Kidney tubule cell (primary cell): ENCODE measurements at regions not wholly inside any gene's neighbourhood (a gene's known extent, or its start where the extent isn't known, plus 50 kb on each side); places are given as distances from the start of the nearest gene placed in this dataset.

Experiments used
- DNase-seq: peaks from one replicate; pipeline ENCODE4 v3.0.0-alpha.2; 2018; ENCODE audit warnings: low spot score

DNA sequence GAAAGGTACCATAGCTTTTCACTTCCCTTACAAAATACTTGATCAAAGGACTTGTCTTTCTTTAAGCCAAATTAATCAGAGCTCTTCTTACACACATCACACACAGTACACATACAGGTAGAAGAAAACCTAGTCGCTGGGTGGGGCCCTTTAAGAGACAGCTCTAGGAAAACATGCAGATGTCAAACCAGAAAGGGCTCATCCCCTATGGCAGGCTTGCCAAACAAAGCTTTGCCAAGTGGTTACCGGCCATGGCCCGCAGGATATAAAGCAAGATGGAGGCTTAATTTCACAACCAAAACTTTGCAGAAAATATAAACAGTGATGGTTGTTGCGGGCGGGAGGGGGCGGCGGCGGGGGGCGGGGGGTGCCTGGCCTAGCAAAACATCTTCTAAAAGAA lies 2156.0 kb upstream of the PIK3C3 start:
- DNase-seq: peak; percentile 30

DNA sequence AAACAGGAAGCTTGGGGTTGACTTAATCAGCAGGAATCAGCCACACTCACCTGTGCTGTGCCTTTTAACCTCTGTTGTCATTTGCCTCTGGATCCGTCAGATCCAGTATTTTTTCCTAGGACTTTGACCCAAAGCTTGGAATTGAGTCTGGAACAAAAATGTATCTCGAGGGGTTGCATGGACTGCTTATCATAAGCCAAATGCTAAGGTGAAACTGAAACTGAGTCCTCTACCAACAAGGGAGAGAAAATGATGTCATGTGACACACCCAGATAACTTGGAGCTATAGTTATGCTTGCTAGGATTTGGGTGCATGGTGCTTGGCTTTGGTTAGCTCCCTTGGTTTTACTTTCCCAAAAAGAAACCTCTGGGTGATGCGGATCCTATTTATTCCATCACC lies 2158.6 kb upstream of the PIK3C3 start:
- DNase-seq: peak; percentile 29

DNA sequence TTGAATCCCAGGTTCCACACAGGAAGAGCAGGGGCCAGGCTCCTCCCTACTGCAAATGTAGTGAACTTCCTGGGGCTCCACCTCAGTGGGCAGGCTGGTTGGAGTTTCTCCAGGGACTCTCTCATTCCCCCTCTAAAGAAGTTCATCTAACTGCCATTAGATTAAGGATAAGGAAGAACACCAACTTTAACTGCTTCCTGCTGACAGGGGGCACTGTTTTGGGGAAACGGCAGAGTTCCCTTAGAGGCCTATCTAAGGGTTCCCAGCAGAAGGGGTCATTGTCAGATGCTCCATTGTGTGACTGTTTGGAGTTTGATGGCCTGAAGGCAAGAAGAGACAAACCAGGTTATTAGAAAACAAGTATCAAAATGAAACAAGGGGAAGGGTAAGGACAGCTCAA lies 2159.7 kb upstream of the PIK3C3 start:
- no peak for DNase-seq

DNA sequence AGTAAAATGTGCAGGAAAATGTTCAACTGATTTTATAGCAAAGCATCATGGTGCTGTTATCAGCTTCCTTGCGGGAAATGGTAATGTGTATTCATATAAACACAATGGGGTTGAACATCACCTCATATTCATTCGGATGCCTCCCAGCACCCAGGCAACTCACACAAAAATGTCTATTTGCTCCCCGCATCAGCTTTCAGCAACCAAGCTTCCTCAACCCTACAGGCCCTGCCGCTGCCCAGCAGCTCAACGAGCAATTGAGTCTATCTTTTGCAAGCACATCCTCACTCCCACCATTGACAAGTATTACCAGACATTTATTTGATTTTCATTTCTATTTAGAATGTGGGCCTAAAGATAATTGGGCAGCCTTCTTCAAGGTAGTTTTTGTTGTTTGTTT lies 2161.4 kb upstream of the PIK3C3 start:
- DNase-seq: no peak

DNA sequence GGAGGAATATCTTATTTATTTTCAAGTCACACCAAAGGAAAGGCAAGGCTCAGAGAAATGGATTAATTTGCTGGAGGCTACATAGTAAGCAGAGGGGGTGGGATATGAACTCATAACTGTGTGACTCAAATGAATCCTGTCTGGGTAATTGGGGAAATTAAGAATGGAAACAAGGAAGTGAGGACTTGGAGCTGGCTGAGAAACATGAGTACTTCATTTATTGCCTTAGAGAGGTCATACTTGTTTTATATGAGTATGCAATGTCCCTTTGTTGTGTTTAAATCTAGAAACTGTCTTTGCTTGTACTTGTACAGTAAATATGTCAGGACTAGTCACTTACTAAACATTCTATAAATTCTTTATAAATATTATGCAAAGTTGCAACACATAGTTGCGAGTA lies 2166.7 kb upstream of the PIK3C3 start:
- peak; percentile 21 for DNase-seq

DNA sequence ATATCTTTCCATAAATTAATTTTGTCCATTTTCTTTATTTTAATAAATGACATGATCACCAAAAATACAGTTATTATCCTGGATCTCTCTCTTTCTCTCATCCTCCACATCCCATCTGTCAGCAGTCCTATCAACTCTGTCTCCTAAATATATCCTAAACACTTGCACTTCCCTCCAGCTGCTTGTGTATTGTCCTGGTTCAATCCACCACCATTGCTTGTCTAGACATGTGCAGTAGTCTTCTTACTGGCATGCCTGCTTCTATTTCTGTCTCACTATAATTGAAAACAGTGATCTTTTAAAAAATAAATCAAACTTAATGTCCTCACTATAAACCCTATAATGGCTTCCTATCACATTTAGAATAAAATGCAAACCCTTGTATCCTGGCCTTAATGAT lies 2168.6 kb upstream of the PIK3C3 start:
- DNase-seq: no peak

DNA sequence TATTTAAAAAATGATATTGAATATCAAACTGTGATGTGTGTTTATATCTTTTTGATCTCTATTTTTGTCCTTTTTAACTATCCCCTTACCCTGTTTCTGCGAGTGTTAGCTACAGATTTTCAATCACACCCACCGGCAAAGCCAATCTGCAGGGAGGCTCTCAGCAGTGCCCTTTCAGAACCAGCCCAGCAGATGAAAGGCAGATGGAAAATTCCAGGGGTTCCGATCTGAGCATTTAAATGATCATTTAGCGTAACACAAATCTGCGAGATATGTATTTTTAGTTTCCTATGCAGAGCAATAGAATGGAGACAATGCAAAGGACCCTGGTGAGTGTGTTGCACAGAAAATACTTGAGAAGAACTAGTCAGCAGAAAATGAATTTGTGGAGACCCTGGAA lies 2170.5 kb upstream of the PIK3C3 start:
- DNase-seq: no peak

DNA sequence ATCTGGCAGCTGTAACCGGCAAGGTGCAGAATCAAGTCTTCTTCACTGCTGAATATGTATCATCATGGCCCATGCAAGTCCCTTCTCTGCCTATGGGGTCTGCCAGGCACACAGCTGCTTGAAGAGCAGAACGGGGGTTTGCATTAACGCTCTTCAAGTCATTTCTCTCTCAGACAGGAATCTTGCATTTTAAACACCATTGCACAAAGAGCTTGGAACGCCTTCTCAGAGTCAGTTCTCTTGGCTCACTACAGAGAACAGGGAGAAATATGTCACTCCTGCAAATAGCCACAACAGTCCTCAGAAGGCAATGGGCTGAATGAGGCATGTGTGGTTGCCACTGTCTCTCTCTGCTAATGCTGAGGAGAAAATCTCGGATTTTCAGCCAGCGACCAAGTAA lies 2173.5 kb upstream of the PIK3C3 start:
- DNase-seq: no peak

DNA sequence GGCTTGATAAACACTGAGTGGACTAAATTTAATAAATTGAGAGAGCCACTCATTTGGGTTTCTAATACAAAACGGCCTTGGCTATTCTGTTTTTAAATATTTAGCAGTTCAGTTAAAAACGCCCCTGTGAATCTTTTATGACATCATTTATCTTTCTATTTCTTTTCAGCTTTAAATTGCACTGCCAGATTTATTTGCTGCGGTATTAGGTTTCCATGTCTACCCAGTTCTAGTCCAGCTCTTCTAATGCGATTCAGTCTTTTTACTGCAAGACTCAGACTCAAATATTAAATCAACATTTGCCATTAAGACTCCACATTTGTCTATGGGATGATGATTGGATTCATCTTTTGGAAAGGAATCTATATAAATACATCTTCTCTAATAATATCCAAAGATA lies 2174.3 kb upstream of the PIK3C3 start:
- DNase-seq: no peak

DNA sequence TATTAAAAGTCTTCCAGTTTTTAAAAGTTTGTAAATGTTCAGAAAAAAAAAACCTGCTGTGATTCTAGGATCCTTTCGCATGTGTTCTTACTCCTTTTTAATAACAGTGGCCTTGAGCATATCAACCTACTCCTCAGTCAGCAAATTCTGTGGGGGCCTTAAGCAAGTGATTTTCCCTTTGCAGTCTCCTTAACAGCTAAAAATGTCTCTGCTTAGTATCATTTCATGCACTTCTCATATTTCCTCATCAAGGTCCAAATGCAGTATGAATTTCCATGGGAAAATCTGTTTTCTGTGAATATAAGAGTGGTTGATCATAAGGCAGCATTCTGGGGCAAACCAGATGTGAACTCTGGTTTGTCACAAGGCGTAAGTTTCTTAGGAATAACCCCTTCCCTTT lies 2175.1 kb upstream of the PIK3C3 start:
- DNase-seq: no peak

DNA sequence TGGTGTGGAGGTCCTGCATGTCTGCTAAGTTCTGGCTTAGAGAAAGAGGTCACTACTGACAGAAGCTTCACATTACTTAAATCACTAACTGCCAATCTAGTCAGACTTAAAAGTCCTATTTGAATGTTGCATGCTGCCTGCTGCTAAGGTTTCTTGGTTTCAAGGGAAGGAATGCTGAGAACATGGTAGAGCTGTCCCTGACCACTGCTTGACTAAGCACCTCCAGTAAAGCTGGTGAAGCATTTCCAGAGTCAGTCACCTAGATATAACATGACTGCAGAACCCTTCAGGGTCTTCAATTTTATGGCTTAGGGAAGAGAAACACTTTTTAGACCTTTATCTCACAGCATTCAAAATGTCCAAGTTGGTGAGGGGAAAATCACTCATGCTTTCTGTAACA lies 2178.3 kb upstream of the PIK3C3 start:
- peak; percentile 51 for DNase-seq

DNA sequence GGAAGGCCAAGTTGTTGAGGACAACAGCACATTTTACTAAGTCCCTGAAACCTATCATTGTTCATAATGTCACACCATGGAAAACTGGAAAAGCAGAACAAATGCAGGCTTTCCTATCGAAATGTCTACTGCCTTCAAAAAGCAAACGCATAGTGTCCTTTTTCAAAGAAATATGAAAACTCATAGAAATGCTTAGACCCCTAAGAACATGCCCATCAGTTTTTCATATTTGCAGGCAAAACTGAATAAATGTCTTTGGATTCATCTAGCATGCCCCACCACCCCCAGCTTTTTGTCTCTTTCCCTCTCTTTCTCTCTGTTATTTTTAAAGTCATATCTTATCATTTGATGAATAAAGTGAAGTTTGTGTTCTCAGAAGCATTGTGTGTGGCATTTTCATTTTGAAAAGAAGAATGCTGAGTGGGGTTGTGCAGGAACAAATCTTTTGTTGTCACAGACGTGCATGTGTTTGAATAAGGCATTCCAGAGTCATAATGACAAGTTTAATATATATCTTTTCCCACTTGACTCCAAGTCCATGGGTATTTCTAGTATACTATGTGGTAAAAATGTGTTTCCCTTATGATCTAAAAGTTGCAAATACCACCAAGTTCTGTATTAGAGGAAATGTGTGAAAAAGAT lies 2180.0 kb upstream of the PIK3C3 start:
- DNase-seq: no peak

DNA sequence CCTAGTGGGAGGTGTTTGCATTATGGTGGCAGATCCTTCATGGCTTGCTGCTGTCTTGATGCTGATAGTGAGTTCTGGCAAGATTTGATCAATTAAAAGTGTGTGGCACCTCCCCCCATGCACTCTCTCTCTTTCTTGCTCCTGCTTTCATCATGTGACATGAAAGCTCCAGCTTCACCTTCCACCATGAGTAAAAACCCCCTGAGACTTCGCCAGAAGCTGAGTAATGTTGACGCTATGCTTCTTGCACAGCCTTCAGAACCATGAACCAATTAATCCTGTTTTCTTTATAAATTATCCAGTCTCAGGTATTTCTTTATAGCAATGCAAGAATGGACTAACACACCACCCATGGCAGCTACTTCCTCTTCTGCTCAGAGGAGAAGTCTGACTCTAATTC lies 2181.4 kb upstream of the PIK3C3 start:
- peak; percentile 23 for DNase-seq

DNA sequence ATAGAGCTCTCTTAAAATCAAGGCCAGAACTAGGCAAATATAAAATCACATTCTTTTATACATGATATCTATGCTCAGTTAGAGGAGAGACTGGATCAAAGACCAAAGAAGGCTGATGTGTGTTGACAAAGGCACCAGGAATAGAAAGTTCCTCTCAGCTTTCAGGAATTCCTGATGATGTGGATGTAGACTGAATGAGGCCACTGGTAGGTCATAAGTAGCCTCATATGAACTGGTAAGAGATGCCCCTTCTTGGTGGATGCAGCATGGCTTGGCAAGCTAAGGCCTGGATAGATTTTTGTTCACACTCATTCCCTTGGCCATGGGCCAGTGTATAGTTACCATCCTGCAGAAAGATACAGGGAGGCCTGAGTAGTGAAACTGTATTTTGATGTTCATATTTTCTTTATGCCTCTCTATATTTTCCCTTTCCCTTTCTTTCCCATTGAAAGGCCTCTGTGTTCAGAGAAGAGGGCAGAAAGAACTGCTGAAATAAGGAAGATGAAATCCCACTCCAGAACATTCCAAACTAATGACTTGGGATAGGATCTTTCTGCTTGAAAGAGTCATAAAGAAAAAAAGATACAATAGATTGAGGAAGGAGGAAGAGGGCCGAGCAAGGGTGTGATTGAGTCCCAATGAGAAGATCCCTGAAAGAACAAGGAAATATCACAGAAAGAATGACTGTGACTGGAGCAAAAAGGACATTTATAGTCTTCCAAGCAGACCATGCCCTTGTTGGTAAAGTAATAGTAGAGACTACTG lies 2182.7 kb upstream of the PIK3C3 start:
- DNase-seq: peak; percentile 64

DNA sequence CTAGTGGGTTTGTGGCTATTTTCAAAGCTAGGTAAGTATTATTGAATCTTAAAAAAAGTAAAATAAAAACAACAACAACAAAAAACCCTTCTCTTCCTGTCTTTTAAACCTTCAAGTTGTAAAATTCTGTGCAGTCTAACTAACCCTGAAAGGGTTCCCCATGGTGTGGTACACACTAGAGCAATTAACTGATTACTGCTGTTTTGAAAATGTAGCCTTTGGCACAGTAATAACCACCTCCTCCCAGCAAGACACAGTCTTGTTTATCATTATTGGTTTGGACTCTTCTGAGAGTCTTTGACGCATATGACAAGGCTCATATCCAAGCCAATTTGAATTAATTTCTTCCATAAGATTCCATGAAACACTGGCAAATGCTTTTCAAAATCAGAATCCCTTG lies 2184.6 kb upstream of the PIK3C3 start:
- no peak for DNase-seq

DNA sequence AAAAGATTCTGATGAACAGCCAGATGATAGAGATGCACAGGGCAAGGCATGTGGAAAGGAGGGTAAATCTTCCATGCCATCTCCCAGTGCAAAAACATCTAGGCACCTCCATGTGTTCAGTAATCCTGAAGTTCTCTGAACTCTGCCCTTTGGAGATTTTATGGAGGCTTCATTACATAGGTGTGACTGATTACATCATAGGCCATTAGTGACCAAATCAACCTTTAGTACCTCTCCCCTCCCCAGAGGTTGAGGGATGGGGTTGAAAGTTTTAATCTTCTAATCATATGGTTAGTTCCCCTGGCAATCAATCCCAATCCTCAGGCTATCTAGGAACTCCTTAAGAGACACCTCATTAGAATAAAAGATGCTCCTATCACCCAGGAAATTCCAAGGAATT lies 2190.2 kb upstream of the PIK3C3 start:
- DNase-seq: no peak

DNA sequence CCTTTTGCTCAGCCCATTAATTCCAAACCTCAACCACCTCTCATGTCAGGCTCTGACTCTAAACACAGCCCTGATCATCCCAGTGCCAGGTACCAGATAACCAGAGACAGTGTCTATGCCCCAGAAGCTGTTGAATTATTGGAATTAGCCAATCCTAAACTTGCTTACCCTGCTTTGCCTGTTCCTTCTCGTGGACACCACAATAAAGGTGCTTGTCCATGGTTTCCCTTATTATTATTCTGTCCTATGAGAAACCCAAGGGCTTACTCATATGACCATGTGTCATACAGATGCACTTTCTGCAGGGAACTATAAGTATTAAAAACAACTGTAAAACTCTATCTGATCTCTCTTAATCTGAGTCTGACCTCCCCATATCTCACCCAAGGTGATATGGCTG lies 2193.8 kb upstream of the PIK3C3 start:
- DNase-seq: no peak

DNA sequence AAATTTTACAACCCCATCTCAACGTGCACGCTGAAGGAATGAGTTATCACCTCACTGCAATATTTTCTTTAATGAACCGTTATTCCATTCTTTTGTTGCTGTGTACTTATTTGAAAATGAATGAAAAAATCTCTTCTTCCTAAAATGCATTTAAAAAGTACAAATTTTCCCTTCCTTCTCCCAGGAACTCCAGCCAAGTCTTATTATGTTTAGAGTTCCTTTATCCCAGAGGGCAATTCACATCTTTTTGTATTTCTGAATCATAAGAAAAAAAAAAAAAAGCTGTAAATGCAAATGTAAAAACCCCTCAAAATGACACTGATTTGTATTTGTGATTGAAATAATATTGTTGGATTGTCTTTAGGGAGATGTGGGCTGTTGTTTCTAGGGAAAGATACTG lies 2194.3 kb upstream of the CELF4 start:
- DNase-seq: no peak

DNA sequence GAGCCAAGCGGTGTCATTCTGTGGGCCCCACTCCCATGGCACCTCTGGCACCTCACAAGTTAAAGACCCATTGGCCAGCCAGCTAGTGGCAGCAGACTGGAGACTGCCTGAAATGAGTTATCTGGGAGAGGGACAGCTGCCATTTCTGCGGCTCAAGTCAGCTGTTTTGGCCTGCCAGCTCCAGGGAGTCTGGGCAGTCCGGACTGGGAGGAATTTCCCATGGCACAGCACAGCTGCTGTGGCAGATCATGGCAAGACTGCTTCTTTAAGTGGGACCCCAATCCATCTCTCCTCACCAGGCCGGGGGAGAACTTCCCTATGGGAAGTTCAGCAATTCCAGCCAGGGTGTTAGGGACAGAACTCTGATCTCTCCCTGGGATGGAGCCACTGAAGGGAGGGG lies 2187.6 kb upstream of the CELF4 start:
- DNase-seq: no peak

DNA sequence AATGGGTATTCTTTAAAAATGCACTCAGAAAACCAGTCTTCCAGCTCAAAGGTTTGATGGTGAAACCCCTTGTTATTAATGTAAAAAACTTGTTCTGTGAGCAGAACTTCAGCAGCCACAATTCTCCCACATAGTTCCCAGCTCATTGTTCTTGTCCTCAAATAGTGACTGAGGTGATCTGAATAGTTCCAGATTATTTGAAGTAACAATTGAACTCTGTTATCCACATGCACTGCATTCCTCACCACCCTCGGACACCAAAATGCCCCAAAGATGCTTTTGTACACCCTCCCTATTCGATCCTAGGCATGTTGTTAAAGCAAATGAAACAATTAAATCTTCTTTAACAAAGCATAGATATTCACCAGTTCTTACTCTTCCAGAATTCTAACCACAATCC lies 2186.8 kb upstream of the CELF4 start:
- no peak for DNase-seq

DNA sequence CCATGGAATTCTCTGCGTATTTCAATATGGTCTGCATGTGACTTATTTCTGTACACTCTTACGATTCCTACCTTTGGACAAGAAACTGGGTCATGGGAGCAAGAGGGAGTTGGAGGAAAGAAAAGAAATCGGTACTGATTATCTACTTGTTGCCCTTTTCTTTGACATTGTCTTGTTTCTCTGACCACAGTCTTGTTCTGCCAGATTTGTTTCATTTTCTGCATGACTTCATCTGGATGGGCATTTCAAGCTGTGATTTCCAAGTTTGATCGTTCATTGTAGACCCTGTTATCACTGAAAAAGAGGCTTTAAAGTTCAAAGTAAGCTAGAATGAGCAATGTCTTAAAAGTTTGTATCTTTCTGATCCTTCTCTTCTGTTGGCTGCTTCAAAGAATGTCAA lies 2186.3 kb upstream of the CELF4 start:
- peak; percentile 9 for DNase-seq

DNA sequence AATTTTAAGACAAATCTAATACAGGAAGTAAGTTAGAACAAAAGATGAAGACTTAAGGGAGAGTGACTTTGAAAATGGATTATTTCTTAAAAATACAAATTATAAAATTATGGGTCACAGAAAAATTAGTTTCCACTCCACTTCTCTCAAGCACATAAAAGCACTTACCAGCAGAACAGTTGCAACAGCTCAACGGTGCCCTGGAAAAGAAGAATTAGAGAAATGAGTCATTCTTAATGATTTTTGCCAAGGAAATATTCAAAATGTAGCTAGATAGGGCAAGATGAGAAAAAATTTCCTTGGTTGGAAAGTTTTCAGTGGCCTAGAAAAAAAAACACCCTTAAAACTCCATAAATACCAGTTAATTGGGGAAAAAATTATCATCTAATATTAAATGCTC lies 2185.6 kb upstream of the CELF4 start:
- DNase-seq: no peak

DNA sequence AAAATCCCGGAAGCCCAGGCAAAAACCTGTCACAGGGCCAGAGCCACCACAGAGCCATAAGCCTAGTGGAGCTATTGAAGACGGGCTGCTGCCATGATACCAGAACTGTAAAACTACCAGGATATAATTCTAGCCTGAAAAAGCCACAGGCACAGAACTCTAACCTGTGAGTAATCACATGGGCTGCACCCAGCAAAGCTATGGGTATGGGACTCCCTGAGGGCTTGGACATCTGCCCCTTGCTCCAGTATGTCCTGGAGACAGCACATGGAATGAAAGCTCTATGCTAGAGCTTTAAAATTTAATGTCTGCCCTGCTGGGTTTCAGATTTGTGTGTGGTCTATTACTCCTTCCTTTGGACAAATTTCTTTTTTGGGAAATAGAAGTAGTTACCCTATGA lies 2183.6 kb upstream of the CELF4 start:
- no peak for DNase-seq

DNA sequence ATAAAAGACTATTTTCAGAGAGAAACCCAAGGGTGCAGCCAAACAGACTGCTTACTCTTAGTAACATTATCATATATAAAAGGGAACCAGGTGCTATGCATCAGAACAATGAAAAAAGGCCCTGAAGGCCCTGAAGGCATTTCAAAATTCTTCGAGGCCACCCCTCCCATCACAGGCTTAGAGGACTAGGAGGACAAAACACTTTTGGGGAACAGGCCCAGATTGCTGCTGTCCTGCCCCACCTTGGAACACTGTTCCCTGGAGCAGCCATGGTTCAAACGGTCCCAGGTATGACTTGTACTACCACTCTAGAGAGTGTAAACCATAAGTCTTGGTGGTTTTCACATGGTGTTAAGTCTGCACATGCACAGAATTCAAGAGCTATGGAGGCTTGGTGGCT lies 2183.1 kb upstream of the CELF4 start:
- DNase-seq: no peak
